ENCODE measurements at regions not wholly inside any gene's neighbourhood (a gene's known extent, or its start where the extent isn't known, plus 50 kb on each side); places are given as distances from the start of the nearest gene placed in this dataset.

GRCh38 chr16:80274576-80275191, 266.1 kb upstream of the DYNLRB2 start:
- Histone ChIP-seq H3K4me1 (ENCODE audit: control insufficient read depth, insufficient read depth, low read depth, low read length) (peaks cover 3% of the 10 kb centered on the region), H4K8ac (ENCODE audit: low read length) (no peak overlapping the region), H3K23ac (ENCODE audit: low read length in 2 of 2) (peak overlapping the region in 1 of 2 experiments; percentile 72), H2BK5ac (ENCODE audit: low read depth, low read length, poor library complexity, severe bottlenecking) (no peak overlapping the region), H3K4ac (ENCODE audit: low read depth in 1 of 2, low read length in 2 of 2) (no peak overlapping the region), H2BK120ac (ENCODE audit: low read depth, low read length) (no peak overlapping the region), H3K4me3 (ENCODE audit: insufficient read depth in 1 of 2, low read depth in 1 of 2, low read length in 2 of 2) (no peak overlapping the region), H3K4me2 (ENCODE audit: low read length, poor library complexity, severe bottlenecking) (no peak overlapping the region), H4K91ac (ENCODE audit: low read length) (no peak overlapping the region), H3K27ac (ENCODE audit: low read length, poor library complexity, severe bottlenecking) (peak overlapping the region; percentile 63), H3K27me3 (ENCODE audit: control insufficient read depth in 1 of 2, insufficient read depth in 1 of 2, low read length in 2 of 2) (no peaks in the 10 kb centered on the region), H3K14ac (ENCODE audit: low read length in 2 of 2) (peak overlapping the region in 1 of 2 experiments; percentile 63), H3K9ac (ENCODE audit: low read length) (peak overlapping the region; percentile 50), H2AK5ac (ENCODE audit: low read length, severe bottlenecking) (no peak overlapping the region), H3K36me3 (ENCODE audit: control insufficient read depth in 1 of 2, insufficient read depth in 2 of 2, low read depth in 1 of 2, low read length in 2 of 2) (peaks cover 0 to 3% of the 10 kb centered on the region in 2 experiments), H2AFZ (ENCODE audit: low read depth, low read length) (no peak overlapping the region), H2BK12ac (ENCODE audit: low read length in 2 of 2) (no peak overlapping the region), H2BK15ac (ENCODE audit: low read depth, poor library complexity, severe bottlenecking) (no peak overlapping the region), H3K79me1 (replicated peaks; ENCODE audit: low read length, poor library complexity, severe bottlenecking) (no peaks in the 10 kb centered on the region), H3K9me3 (ENCODE audit: control insufficient read depth, low read length) (no peaks in the 10 kb centered on the region), H3K18ac (ENCODE audit: low read depth in 1 of 2, low read length in 2 of 2) (no peak overlapping the region)
- WGBS: 80% methylated on average over 4 of the region's 4 CpGs
- DNase-seq: no peak

- no peak overlapping the region for H2BK15ac ChIP-seq (ENCODE audit: low read depth, poor library complexity, severe bottlenecking)
These were observed 266.9 kb upstream of the DYNLRB2 start for GRCh38 chr16:80273635-80274538.

GRCh38 chr16:80265624-80266306, 275.0 kb upstream of the DYNLRB2 start:
- Histone ChIP-seq H3K18ac (ENCODE audit: low read depth in 1 of 2, low read length in 2 of 2) (no peak overlapping the region), H4K91ac (ENCODE audit: low read length) (no peak overlapping the region), H2AK5ac (ENCODE audit: low read length, severe bottlenecking) (no peak overlapping the region), H3K79me1 (replicated peaks; ENCODE audit: low read length, poor library complexity, severe bottlenecking) (no peaks in the 10 kb centered on the region), H4K8ac (ENCODE audit: low read length) (no peak overlapping the region), H2BK120ac (ENCODE audit: low read depth, low read length) (no peak overlapping the region), H3K4me3 (ENCODE audit: insufficient read depth in 1 of 2, low read depth in 1 of 2, low read length in 2 of 2) (no peak overlapping the region), H2BK5ac (ENCODE audit: low read depth, low read length, poor library complexity, severe bottlenecking) (no peak overlapping the region), H3K9ac (ENCODE audit: low read length) (no peak overlapping the region), H3K9me3 (ENCODE audit: control insufficient read depth, low read length) (no peaks in the 10 kb centered on the region), H3K27me3 (ENCODE audit: control insufficient read depth in 1 of 2, insufficient read depth in 1 of 2, low read length in 2 of 2) (no peaks in the 10 kb centered on the region), H2BK12ac (ENCODE audit: low read length in 2 of 2) (no peak overlapping the region), H3K4me1 (ENCODE audit: control insufficient read depth, insufficient read depth, low read depth, low read length) (peaks cover 3% of the 10 kb centered on the region), H3K4ac (ENCODE audit: low read depth in 1 of 2, low read length in 2 of 2) (no peak overlapping the region), H3K14ac (ENCODE audit: low read length in 2 of 2) (no peak overlapping the region), H2AFZ (ENCODE audit: low read depth, low read length) (no peak overlapping the region), H3K4me2 (ENCODE audit: low read length, poor library complexity, severe bottlenecking) (no peak overlapping the region), H3K36me3 (ENCODE audit: control insufficient read depth in 1 of 2, insufficient read depth in 2 of 2, low read depth in 1 of 2, low read length in 2 of 2) (no peaks in the 10 kb centered on the region), H2BK15ac (ENCODE audit: low read depth, poor library complexity, severe bottlenecking) (no peak overlapping the region), H3K23ac (ENCODE audit: low read length in 2 of 2) (no peak overlapping the region), H3K27ac (ENCODE audit: low read length, poor library complexity, severe bottlenecking) (no peak overlapping the region)
- peak; percentile 3 for DNase-seq
- WGBS: 43% methylated on average over 2 of the region's 2 CpGs

More at GRCh38 chr16:80273635-80274538, 266.9 kb upstream of the DYNLRB2 start:
- H3K9ac ChIP-seq (ENCODE audit: low read length): peak overlapping the region; percentile 50
- H4K91ac ChIP-seq (ENCODE audit: low read length): no peak overlapping the region
- H3K4me1 ChIP-seq (ENCODE audit: control insufficient read depth, insufficient read depth, low read depth, low read length): peaks cover 3% of the 10 kb centered on the region
- no peak overlapping the region for H3K4me2 ChIP-seq (ENCODE audit: low read length, poor library complexity, severe bottlenecking)
- H3K27me3 ChIP-seq (ENCODE audit: control insufficient read depth in 1 of 2, insufficient read depth in 1 of 2, low read length in 2 of 2): no peaks in the 10 kb centered on the region
- H3K36me3 ChIP-seq (ENCODE audit: control insufficient read depth in 1 of 2, insufficient read depth in 2 of 2, low read depth in 1 of 2, low read length in 2 of 2): peaks cover 0 to 3% of the 10 kb centered on the region in 2 experiments
- no peak overlapping the region for H3K4ac ChIP-seq (ENCODE audit: low read depth in 1 of 2, low read length in 2 of 2)
- no peak for DNase-seq
- no peak overlapping the region for H3K27ac ChIP-seq (ENCODE audit: low read length, poor library complexity, severe bottlenecking)
- no peaks in the 10 kb centered on the region for H3K9me3 ChIP-seq (ENCODE audit: control insufficient read depth, low read length)
- no peak overlapping the region for H2BK12ac ChIP-seq (ENCODE audit: low read length in 2 of 2)
- no peak overlapping the region for H2AFZ ChIP-seq (ENCODE audit: low read depth, low read length)
- no peak overlapping the region for H2AK5ac ChIP-seq (ENCODE audit: low read length, severe bottlenecking)
- WGBS: 94% methylated on average over 2 of the region's 4 CpGs
- H2BK120ac ChIP-seq (ENCODE audit: low read depth, low read length): no peak overlapping the region
- no peaks in the 10 kb centered on the region for H3K79me1 ChIP-seq (replicated peaks; ENCODE audit: low read length, poor library complexity, severe bottlenecking)
- no peak overlapping the region for H3K14ac ChIP-seq (ENCODE audit: low read length in 2 of 2)
- no peak overlapping the region for H3K4me3 ChIP-seq (ENCODE audit: insufficient read depth in 1 of 2, low read depth in 1 of 2, low read length in 2 of 2)
- H3K18ac ChIP-seq (ENCODE audit: low read depth in 1 of 2, low read length in 2 of 2): no peak overlapping the region
- no peak overlapping the region for H2BK5ac ChIP-seq (ENCODE audit: low read depth, low read length, poor library complexity, severe bottlenecking)
- no peak overlapping the region for H3K23ac ChIP-seq (ENCODE audit: low read length in 2 of 2)
- no peak overlapping the region for H4K8ac ChIP-seq (ENCODE audit: low read length)
